ENCODE measurements at regions not wholly inside any gene's neighbourhood (a gene's known extent, or its start where the extent isn't known, plus 50 kb on each side); places are given as distances from the start of the nearest gene placed in this dataset.

- Histone ChIP-seq H2AFZ (ENCODE audit: low read length) (no peak overlapping the region), H3K27ac (ENCODE audit: low read length) (no peak overlapping the region), H3F3A (ENCODE audit: low read length, unreplicated experiment) (no peaks in the 10 kb centered on the region), H3K9me3 (ENCODE audit: low read length) (no peaks in the 10 kb centered on the region), H3K4me2 (ENCODE audit: low read length) (no peak overlapping the region), H3K9me2 (replicated peaks; ENCODE audit: low read length) (no peaks in the 10 kb centered on the region), H3K4me1 (ENCODE audit: insufficient read depth, low read length) (no peaks in the 10 kb centered on the region), H3K27me3 (ENCODE audit: low read length) (no peaks in the 10 kb centered on the region), H3K9ac (ENCODE audit: low read length) (no peak overlapping the region), H3K4me3 (ENCODE audit: low read length) (no peak overlapping the region), H3K79me2 (ENCODE audit: low read length) (no peaks in the 10 kb centered on the region), H3K36me3 (ENCODE audit: low read depth, low read length) (no peaks in the 10 kb centered on the region), H4K20me1 (ENCODE audit: low read length) (no peaks in the 10 kb centered on the region)
- ChIA-PET POLR2A (ENCODE audit: unreplicated experiment) (no interaction called here), CTCF (no interaction called here)
- no TSS peak for BruUV-seq (replicated peaks)
- intact Hi-C loops (cut with micrococcal nuclease) = no loop called here
- TF ChIP-seq EZH2 (IDR thresholded peaks at IDR 0.05; ENCODE audit: low read length, unreplicated experiment) (no peak), EZH2phosphoT487 (IDR thresholded peaks at IDR 0.05; ENCODE audit: borderline replicate concordance, low read length) (no peak), CTCF (conservative IDR thresholded peaks at IDR 0.05; ENCODE audit: low read depth, low read length) (no peak)
- DNase-seq = no peak
- ATAC-seq = no peak
Measured at GRCh38 chr13:72448082-72448481, 279.3 kb downstream of the MZT1 start.

GRCh38 chr13:72444999-72445398 is 282.4 kb downstream of the MZT1 start:
- H3K9me3 ChIP-seq (ENCODE audit: low read length) = no peaks in the 10 kb centered on the region
- no peak overlapping the region for H3K9ac ChIP-seq (ENCODE audit: low read length)
- H3K4me1 ChIP-seq (ENCODE audit: insufficient read depth, low read length) = no peaks in the 10 kb centered on the region
- no peaks in the 10 kb centered on the region for H3K9me2 ChIP-seq (replicated peaks; ENCODE audit: low read length)
- no peaks in the 10 kb centered on the region for H3K79me2 ChIP-seq (ENCODE audit: low read length)
- ChIA-PET CTCF (no interaction called here), POLR2A (ENCODE audit: unreplicated experiment) (no interaction called here)
- H3K27me3 ChIP-seq (ENCODE audit: low read length) = no peaks in the 10 kb centered on the region
- H3F3A ChIP-seq (ENCODE audit: low read length, unreplicated experiment) = no peaks in the 10 kb centered on the region
- no TSS peak for BruUV-seq (replicated peaks)
- no peak overlapping the region for H3K4me2 ChIP-seq (ENCODE audit: low read length)
- H3K4me3 ChIP-seq (ENCODE audit: low read length) = no peak overlapping the region
- intact Hi-C loops (cut with micrococcal nuclease) = no loop called here
- H2AFZ ChIP-seq (ENCODE audit: low read length) = no peak overlapping the region
- no peak for DNase-seq
- no peak overlapping the region for H3K27ac ChIP-seq (ENCODE audit: low read length)
- no peaks in the 10 kb centered on the region for H3K36me3 ChIP-seq (ENCODE audit: low read depth, low read length)
- ATAC-seq = no peak
- TF ChIP-seq CTCF (conservative IDR thresholded peaks at IDR 0.05; ENCODE audit: low read depth, low read length) = no peak
- no peak for TF ChIP-seq EZH2 (IDR thresholded peaks at IDR 0.05; ENCODE audit: low read length, unreplicated experiment)
- TF ChIP-seq EZH2phosphoT487 (IDR thresholded peaks at IDR 0.05; ENCODE audit: borderline replicate concordance, low read length) = no peak
- H4K20me1 ChIP-seq (ENCODE audit: low read length) = no peaks in the 10 kb centered on the region

GRCh38 chr13:72437458-72437857 is 290.0 kb downstream of the MZT1 start:
- CTCF ChIA-PET = no interaction called here
- no peaks in the 10 kb centered on the region for H3K4me1 ChIP-seq (ENCODE audit: insufficient read depth, low read length)
- H3K36me3 ChIP-seq (ENCODE audit: low read depth, low read length) = no peaks in the 10 kb centered on the region
- DNase-seq (peak; percentile 21), ATAC-seq (peak; percentile 15)
- H3K4me3 ChIP-seq (ENCODE audit: low read length) = no peak overlapping the region
- no peaks in the 10 kb centered on the region for H3K79me2 ChIP-seq (ENCODE audit: low read length)
- POLR2A ChIA-PET (ENCODE audit: unreplicated experiment) = no interaction called here
- H4K20me1 ChIP-seq (ENCODE audit: low read length) = no peaks in the 10 kb centered on the region
- H3K27me3 ChIP-seq (ENCODE audit: low read length) = no peaks in the 10 kb centered on the region
- no peak for TF ChIP-seq EZH2 (IDR thresholded peaks at IDR 0.05; ENCODE audit: low read length, unreplicated experiment)
- no peak for TF ChIP-seq CTCF (conservative IDR thresholded peaks at IDR 0.05; ENCODE audit: low read depth, low read length)
- no peak for TF ChIP-seq EZH2phosphoT487 (IDR thresholded peaks at IDR 0.05; ENCODE audit: borderline replicate concordance, low read length)
- no peak overlapping the region for H3K27ac ChIP-seq (ENCODE audit: low read length)
- H3K9ac ChIP-seq (ENCODE audit: low read length) = no peak overlapping the region
- H2AFZ ChIP-seq (ENCODE audit: low read length) = no peak overlapping the region
- BruUV-seq (replicated peaks) = no TSS peak
- no peaks in the 10 kb centered on the region for H3K9me3 ChIP-seq (ENCODE audit: low read length)
- no peak overlapping the region for H3K4me2 ChIP-seq (ENCODE audit: low read length)
- intact Hi-C loops (cut with micrococcal nuclease) = no loop called here
- H3F3A ChIP-seq (ENCODE audit: low read length, unreplicated experiment) = no peaks in the 10 kb centered on the region
- no peaks in the 10 kb centered on the region for H3K9me2 ChIP-seq (replicated peaks; ENCODE audit: low read length)
